Endothelial cell of umbilical vein (primary cell): ENCODE measurements at regions not wholly inside any gene's neighbourhood (a gene's known extent, or its start where the extent isn't known, plus 50 kb on each side); places are given as distances from the start of the nearest gene placed in this dataset.
"Not testable (repeated sequence)": the region's sequence is repeated elsewhere in the genome, so short reads cannot be mapped to it uniquely, and the experiment has no call there.

ENCODE experiments used
- BruUV-seq: library from RNA; stranded (reverse); fragments of 400-500 nt; replicated peaks from 2 replicates; lab custom pipeline; 2021; lab: Mats Ljungman, UMichigan
- CTCF ChIA-PET: fragments of 300-600, 350-600 bp; sonication (Branson Sonifier 250); formaldehyde crosslinking; loops from one replicate; lab custom pipeline; 2021; ENCODE audit warnings: antibody characterized with exemption, inconsistent platforms; lab: Charles Lee
- POLR2A ChIA-PET: fragments of 300-600, 350-600 bp; sonication (Branson Sonifier 250); formaldehyde crosslinking; loops from one replicate; lab custom pipeline; 2021; ENCODE audit warnings: antibody characterized with exemption, inconsistent platforms; lab: Charles Lee
- DNase-seq: peaks from one replicate; pipeline ENCODE4 v3.0.0-alpha.2; 2011; ENCODE audit warnings: low read depth, low spot score
- FAIRE-seq: peaks from 2 replicates; lab custom pipeline; 2011; peaks lifted over from hg19 to GRCh38; lab: Jason Lieb, UNC
- H2AFZ ChIP-seq: 2 replicates; pipeline ENCODE4 v1.6.0; 2012; ENCODE audit warnings: low read depth, low read length, control low read depth, inconsistent platforms
- H3K27ac ChIP-seq: 2 replicates; pipeline ENCODE4 v1.5.1; 2011; ENCODE audit warnings: low read depth, mild to moderate bottlenecking, control low read depth, low read length, moderate library complexity; ENCODE audit not compliant: insufficient read depth
- H3K27me3 ChIP-seq, 2 experiments: 2 replicates each; pipeline versions ENCODE4 v1.6.0 to v1.6.1; 2011; ENCODE audit warnings: low read length in 2 of 2, mixed read lengths in 1 of 2; ENCODE audit not compliant: control insufficient read depth in 2 of 2, insufficient read depth in 2 of 2
- H3K36me3 ChIP-seq, 2 experiments: 2 replicates in 1 of 2; 3 replicates in 1 of 2; pipeline ENCODE4 v1.5.1; 2011; ENCODE audit warnings: low read length in 2 of 2, mild to moderate bottlenecking in 1 of 2, moderate library complexity in 1 of 2; ENCODE audit not compliant: control insufficient read depth in 2 of 2, insufficient read depth in 2 of 2; ENCODE audit errors: extremely low read depth in 1 of 2
- H3K4me1 ChIP-seq: 3 replicates; pipeline ENCODE4 v1.5.1; 2011; ENCODE audit warnings: mild to moderate bottlenecking, low read length; ENCODE audit not compliant: control insufficient read depth, insufficient read depth; ENCODE audit errors: extremely low read depth
- H3K4me2 ChIP-seq: 2 replicates; pipeline ENCODE4 v1.6.1; 2011; ENCODE audit warnings: low read length, control low read depth, mixed read lengths; ENCODE audit not compliant: insufficient read depth
- H3K4me3 ChIP-seq, 3 experiments: fragments of 200-600 bp in 1 of 3; sonication (generic), shearing (Covaris generic) in 1 of 3; replicated peaks in 1 of 3; 2 replicates each; pipeline ENCODE4 v1.5.1; 2011 to 2016; ENCODE audit warnings: control low read depth in 3 of 3, low read length in 3 of 3, mild to moderate bottlenecking in 2 of 3, inconsistent platforms in 1 of 3, low read depth in 1 of 3, moderate library complexity in 1 of 3; ENCODE audit not compliant: insufficient read depth in 1 of 3
- H3K79me2 ChIP-seq: 2 replicates; pipeline ENCODE4 v1.6.0; 2012; ENCODE audit warnings: low read length, inconsistent platforms; ENCODE audit not compliant: control insufficient read depth, insufficient read depth
- H3K9ac ChIP-seq: replicated peaks from 2 replicates; pipeline ENCODE3; 2011; ENCODE audit warnings: low read length, control low read depth; ENCODE audit not compliant: insufficient read depth; ENCODE audit errors: extremely low read depth
- H3K9me1 ChIP-seq: replicated peaks from 3 replicates; pipeline ENCODE4 v1.6.0; 2011; ENCODE audit warnings: mild to moderate bottlenecking, low read length; ENCODE audit not compliant: control insufficient read depth, insufficient read depth; ENCODE audit errors: extremely low read depth
- H3K9me3 ChIP-seq: replicated peaks from 2 replicates; pipeline ENCODE4 v1.5.1; 2012; ENCODE audit warnings: low read length, inconsistent platforms; ENCODE audit not compliant: control insufficient read depth, insufficient read depth
- H4K20me1 ChIP-seq: replicated peaks from 2 replicates; pipeline ENCODE3; 2011; ENCODE audit warnings: mild to moderate bottlenecking, low read length; ENCODE audit not compliant: control insufficient read depth, insufficient read depth; ENCODE audit errors: extremely low read depth
- EZH2 ChIP-seq: IDR thresholded peaks from 2 replicates; pipeline ENCODE4 v1.6.1; 2012; ENCODE audit warnings: borderline replicate concordance, low read depth, mild to moderate bottlenecking, moderate library complexity, low read length, inconsistent platforms; ENCODE audit not compliant: severe bottlenecking
- FOS ChIP-seq: IDR thresholded peaks from 2 replicates; pipeline ENCODE4 v1.6.1; 2011; ENCODE audit warnings: mild to moderate bottlenecking, low read length, moderate library complexity, borderline replicate concordance; ENCODE audit not compliant: insufficient read depth
- GATA2 ChIP-seq: IDR thresholded peaks from 2 replicates; pipeline ENCODE4 v1.7.0; 2011; ENCODE audit warnings: low read depth, mild to moderate bottlenecking, moderate library complexity, mixed read lengths, low read length; ENCODE audit not compliant: insufficient read length, insufficient read depth
- JUN ChIP-seq: IDR thresholded peaks from 2 replicates; pipeline ENCODE4 v1.6.1; 2011; ENCODE audit warnings: borderline replicate concordance, low read depth; ENCODE audit not compliant: insufficient read length, insufficient read depth
- MYC ChIP-seq: IDR thresholded peaks from one replicate; pipeline ENCODE4 v1.6.1; 2011; ENCODE audit warnings: mild to moderate bottlenecking, low read depth, low read length
- POLR2A ChIP-seq: IDR thresholded peaks from 2 replicates; pipeline ENCODE4 v1.6.1; 2012; ENCODE audit warnings: low read depth, mild to moderate bottlenecking, control low read depth, low read length
- POLR2AphosphoS5 ChIP-seq: IDR thresholded peaks from 2 replicates; pipeline ENCODE4 v1.6.1; 2012; ENCODE audit warnings: low read depth, mild to moderate bottlenecking, control low read depth, low read length, moderate library complexity; ENCODE audit not compliant: insufficient read depth
- dilution Hi-C: fragments of 300-500 bp; cut with MboI; formaldehyde crosslinking; loops from one replicate; pipeline ENCODE4 v1.15.0; 2019; ENCODE audit warnings: low sequenced_read_pairs; ENCODE audit not compliant: extremely low pct_ligation_motif_present
- intact Hi-C: fragments of 100-400 bp; cut with micrococcal nuclease; formaldehyde crosslinking; loops from one replicate; pipeline ENCODE4 v1.10.0; 2022
- TF ChIP-seq, protein P1 (sequence below): IDR thresholded peaks from 2 replicates; pipeline ENCODE4 v1.6.1; 2011; ENCODE audit not compliant: insufficient read depth, insufficient read length
- TF ChIP-seq, protein P2 (sequence below), 2 donors: IDR thresholded peaks; 1 replicate in 1 of 2; 2 replicates in 1 of 2; pipeline ENCODE4 v1.5.1; 2011; ENCODE audit warnings: low read length in 2 of 2, mild to moderate bottlenecking in 2 of 2, moderate library complexity in 2 of 2, control low read depth in 1 of 2, inconsistent platforms in 1 of 2, low read depth in 1 of 2; ENCODE audit not compliant: insufficient read depth in 1 of 2; ENCODE audit errors: extremely low read depth in 1 of 2

DNA sequence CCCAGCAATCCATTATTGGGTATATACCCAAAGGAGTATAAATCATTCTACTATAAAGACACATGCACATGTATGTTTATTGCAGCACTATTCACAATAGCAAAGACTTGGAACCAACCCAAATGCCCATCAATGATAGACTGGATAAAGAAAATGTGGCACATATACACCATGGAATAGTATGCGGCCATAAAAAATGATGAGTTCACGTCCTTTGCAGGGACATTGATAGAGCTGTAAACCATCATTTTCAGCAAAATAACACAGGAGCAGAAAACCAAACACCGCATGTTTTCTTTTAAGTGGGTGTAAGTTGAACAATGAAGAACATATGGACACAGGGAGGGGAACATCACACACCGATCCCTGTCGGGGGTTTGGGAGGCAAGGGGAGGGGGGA, 56.7 kb downstream of the PALS2 start:
- H3K4me2 ChIP-seq, H3K9ac ChIP-seq, POLR2A ChIA-PET, H3K4me3 ChIP-seq, intact Hi-C loops, H3K79me2 ChIP-seq, H2AFZ ChIP-seq, H3K27me3 ChIP-seq, H3K9me1 ChIP-seq, BruUV-seq, CTCF ChIA-PET, DNase-seq, H3K27ac ChIP-seq, H3K36me3 ChIP-seq, H3K4me1 ChIP-seq, FAIRE-seq, H3K9me3 ChIP-seq, H4K20me1 ChIP-seq, dilution Hi-C loops: not testable (repeated sequence)

DNA sequence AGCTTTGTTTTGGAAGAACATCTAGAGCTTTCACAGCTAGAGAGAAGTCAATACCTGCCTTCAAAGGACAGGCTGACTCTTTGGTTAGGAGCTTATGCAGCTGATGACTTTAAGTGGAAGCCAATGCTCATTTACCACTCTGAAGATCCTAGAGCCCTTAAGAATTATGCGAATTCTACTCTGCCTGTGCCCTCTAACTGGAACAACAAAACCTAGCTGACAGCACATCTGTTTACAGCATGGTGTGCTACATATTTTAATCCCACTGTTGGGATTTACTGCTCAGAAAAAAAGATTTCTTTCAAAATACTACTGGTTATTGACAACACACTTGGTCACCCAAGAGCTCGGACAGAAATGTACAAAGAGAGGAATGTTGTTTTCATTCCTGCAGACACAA, 57.3 kb downstream of the PALS2 start:
- POLR2A ChIA-PET, result no interaction called here
- BruUV-seq, result no TSS peak

More for the DNA sequence above, 57.3 kb downstream of the PALS2 start:
- H2AFZ ChIP-seq, result no peak overlapping the region
- dilution Hi-C loops, result no loop called here
- CTCF ChIA-PET, result no interaction called here
- no peak overlapping the region for H3K9ac ChIP-seq
- H3K4me1 ChIP-seq, result no peaks in the 10 kb centered on the region
- H3K4me2 ChIP-seq, result no peak overlapping the region
- no peak overlapping the region for H3K27ac ChIP-seq
- no peaks in the 10 kb centered on the region for H3K9me3 ChIP-seq
- H3K4me3 ChIP-seq, result no peak overlapping the region
- no peaks in the 10 kb centered on the region for H3K27me3 ChIP-seq
- no peaks in the 10 kb centered on the region for H4K20me1 ChIP-seq
- DNase-seq (no peak), FAIRE-seq (no peak)
- intact Hi-C loops, result no loop called here
- no peaks in the 10 kb centered on the region for H3K79me2 ChIP-seq
- TF ChIP-seq JUN, result no peak
- TF ChIP-seq, protein P1, sequence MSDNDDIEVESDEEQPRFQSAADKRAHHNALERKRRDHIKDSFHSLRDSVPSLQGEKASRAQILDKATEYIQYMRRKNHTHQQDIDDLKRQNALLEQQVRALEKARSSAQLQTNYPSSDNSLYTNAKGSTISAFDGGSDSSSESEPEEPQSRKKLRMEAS, result no peak
- no peak for TF ChIP-seq POLR2AphosphoS5
- TF ChIP-seq MYC, result no peak
- TF ChIP-seq, protein P2, sequence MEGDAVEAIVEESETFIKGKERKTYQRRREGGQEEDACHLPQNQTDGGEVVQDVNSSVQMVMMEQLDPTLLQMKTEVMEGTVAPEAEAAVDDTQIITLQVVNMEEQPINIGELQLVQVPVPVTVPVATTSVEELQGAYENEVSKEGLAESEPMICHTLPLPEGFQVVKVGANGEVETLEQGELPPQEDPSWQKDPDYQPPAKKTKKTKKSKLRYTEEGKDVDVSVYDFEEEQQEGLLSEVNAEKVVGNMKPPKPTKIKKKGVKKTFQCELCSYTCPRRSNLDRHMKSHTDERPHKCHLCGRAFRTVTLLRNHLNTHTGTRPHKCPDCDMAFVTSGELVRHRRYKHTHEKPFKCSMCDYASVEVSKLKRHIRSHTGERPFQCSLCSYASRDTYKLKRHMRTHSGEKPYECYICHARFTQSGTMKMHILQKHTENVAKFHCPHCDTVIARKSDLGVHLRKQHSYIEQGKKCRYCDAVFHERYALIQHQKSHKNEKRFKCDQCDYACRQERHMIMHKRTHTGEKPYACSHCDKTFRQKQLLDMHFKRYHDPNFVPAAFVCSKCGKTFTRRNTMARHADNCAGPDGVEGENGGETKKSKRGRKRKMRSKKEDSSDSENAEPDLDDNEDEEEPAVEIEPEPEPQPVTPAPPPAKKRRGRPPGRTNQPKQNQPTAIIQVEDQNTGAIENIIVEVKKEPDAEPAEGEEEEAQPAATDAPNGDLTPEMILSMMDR (IDR thresholded peaks at IDR 0.05; ENCODE audit: extremely low read depth in 1 of 2, insufficient read depth in 1 of 2, low read depth in 1 of 2, low read length in 2 of 2), result no peak
- TF ChIP-seq GATA2, result no peak
- no peak for TF ChIP-seq FOS
- no peak for TF ChIP-seq POLR2A
- no peak for TF ChIP-seq EZH2
- no peaks in the 10 kb centered on the region for H3K9me1 ChIP-seq
- H3K36me3 ChIP-seq, result no peaks in the 10 kb centered on the region
